Chondrocyte (in vitro differentiated cells): ENCODE measurements at regions not wholly inside any gene's neighbourhood (a gene's known extent, or its start where the extent isn't known, plus 50 kb on each side); places are given as distances from the start of the nearest gene placed in this dataset.

Source experiments
- DNase-seq: peaks from one replicate; pipeline ENCODE4 v3.0.0; 2021; ENCODE audit warnings: mixed read lengths, low spot score
- H3K27ac Mint-ChIP-seq: one replicate; pipeline ENCODE4 v1.8.0; 2021; ENCODE audit warnings: mild to moderate bottlenecking, moderate library complexity, mixed read lengths; ENCODE audit not compliant: unreplicated experiment
- H3K27me3 Mint-ChIP-seq: 2 replicates; pipeline ENCODE4 v1.8.0; 2021; ENCODE audit warnings: low read depth, mixed read lengths
- H3K36me3 Mint-ChIP-seq: 2 replicates; pipeline ENCODE4 v1.8.0; 2021; ENCODE audit warnings: low read depth, mixed read lengths
- H3K4me1 Mint-ChIP-seq: 2 replicates; pipeline ENCODE4 v1.8.0; 2021; ENCODE audit warnings: low read depth, mild to moderate bottlenecking, mixed read lengths
- H3K4me3 Mint-ChIP-seq: one replicate; pipeline ENCODE4 v1.8.0; 2021; ENCODE audit warnings: mild to moderate bottlenecking, moderate library complexity, mixed read lengths; ENCODE audit not compliant: unreplicated experiment
- H3K9me3 Mint-ChIP-seq: 2 replicates; pipeline ENCODE4 v1.8.0; 2021; ENCODE audit warnings: low read depth, mixed read lengths
- TF ChIP-seq, protein P1 (sequence below): fragments of 200-600 bp; sonication (generic); IDR thresholded peaks from 2 replicates; pipeline ENCODE4 v1.5.0; 2021; ENCODE audit warnings: antibody characterized with exemption, mild to moderate bottlenecking, moderate library complexity

DNA sequence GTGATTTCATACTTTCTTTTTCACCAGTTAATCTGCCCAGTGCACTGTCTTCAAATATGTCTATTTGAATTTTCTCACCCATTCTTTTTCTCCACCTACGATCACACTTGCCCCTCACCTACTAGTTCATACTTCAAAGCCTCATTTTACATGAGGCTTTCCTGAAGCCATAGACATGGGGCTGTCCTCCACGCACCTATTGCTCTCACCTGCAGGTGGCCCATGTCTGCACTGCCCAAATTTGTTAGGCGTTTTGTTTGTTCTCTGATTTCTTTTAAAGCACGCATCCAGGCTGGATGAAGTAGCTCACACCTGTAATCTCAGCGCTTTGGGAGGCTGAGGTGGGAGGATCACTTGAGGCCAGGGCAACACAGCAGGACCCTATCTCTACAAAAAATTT, 106.8 kb upstream of the RIPOR2 start:
- H3K27me3 Mint-ChIP-seq, result no peaks in the 10 kb centered on the region
- DNase-seq, result no peak
- H3K4me1 Mint-ChIP-seq, result peaks cover 9% of the 10 kb centered on the region
- H3K4me3 Mint-ChIP-seq, result no peak overlapping the region
- TF ChIP-seq, protein P1, sequence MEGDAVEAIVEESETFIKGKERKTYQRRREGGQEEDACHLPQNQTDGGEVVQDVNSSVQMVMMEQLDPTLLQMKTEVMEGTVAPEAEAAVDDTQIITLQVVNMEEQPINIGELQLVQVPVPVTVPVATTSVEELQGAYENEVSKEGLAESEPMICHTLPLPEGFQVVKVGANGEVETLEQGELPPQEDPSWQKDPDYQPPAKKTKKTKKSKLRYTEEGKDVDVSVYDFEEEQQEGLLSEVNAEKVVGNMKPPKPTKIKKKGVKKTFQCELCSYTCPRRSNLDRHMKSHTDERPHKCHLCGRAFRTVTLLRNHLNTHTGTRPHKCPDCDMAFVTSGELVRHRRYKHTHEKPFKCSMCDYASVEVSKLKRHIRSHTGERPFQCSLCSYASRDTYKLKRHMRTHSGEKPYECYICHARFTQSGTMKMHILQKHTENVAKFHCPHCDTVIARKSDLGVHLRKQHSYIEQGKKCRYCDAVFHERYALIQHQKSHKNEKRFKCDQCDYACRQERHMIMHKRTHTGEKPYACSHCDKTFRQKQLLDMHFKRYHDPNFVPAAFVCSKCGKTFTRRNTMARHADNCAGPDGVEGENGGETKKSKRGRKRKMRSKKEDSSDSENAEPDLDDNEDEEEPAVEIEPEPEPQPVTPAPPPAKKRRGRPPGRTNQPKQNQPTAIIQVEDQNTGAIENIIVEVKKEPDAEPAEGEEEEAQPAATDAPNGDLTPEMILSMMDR, result no peak
- H3K9me3 Mint-ChIP-seq, result no peaks in the 10 kb centered on the region
- H3K27ac Mint-ChIP-seq, result no peak overlapping the region
- H3K36me3 Mint-ChIP-seq, result no peaks in the 10 kb centered on the region

DNA sequence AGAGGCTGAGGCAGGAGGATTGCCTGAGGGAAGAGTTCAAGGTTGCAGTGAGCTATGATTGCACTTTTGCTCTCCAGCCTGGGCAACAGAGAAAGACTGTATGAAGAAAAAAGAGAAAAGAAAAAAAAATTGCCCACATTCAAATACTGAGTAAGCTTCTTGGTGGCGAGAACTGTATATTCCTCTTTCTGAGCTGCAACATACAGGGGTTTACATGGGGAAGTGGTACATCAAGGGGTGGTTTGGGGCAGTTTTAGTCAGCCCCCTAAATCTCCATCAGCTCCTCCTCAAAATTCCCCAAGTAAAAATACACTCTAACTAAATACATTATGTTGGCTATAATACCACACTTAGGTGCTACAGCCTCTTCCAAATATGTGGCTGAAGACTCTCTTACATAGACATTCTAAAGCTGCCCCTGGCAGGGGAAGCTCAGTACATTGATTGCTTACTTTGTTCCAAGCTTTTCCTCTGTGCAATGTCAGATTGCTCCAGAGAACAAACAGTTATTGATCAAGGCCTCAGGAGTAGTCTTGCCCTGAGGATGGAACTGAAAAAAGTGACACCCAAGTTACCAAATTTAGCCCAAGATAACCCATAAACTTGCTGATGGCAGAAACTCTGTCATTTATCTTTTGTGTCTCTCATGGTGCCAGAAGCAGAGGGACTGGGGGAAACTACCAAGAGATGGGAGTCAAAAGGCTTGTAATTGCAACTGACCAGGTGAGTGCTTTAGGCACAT, 107.4 kb upstream of the RIPOR2 start:
- Mint-ChIP-seq H3K27me3 (no peaks in the 10 kb centered on the region), H3K9me3 (no peaks in the 10 kb centered on the region), H3K36me3 (no peaks in the 10 kb centered on the region), H3K4me3 (no peak overlapping the region), H3K27ac (no peak overlapping the region), H3K4me1 (peaks cover 9% of the 10 kb centered on the region)
- TF ChIP-seq, protein P1, result no peak
- DNase-seq, result no peak

- TF ChIP-seq, protein P1, result no peak
- no peak overlapping the region for H3K27ac Mint-ChIP-seq
- no peak for DNase-seq
- H3K9me3 Mint-ChIP-seq, result no peaks in the 10 kb centered on the region
- H3K27me3 Mint-ChIP-seq, result no peaks in the 10 kb centered on the region
- H3K4me3 Mint-ChIP-seq, result no peak overlapping the region
- H3K36me3 Mint-ChIP-seq, result no peaks in the 10 kb centered on the region
- peaks cover 9% of the 10 kb centered on the region for H3K4me1 Mint-ChIP-seq
Measured at GRCh38 chr6:25043892-25044291, 108.1 kb upstream of the RIPOR2 start.

DNA sequence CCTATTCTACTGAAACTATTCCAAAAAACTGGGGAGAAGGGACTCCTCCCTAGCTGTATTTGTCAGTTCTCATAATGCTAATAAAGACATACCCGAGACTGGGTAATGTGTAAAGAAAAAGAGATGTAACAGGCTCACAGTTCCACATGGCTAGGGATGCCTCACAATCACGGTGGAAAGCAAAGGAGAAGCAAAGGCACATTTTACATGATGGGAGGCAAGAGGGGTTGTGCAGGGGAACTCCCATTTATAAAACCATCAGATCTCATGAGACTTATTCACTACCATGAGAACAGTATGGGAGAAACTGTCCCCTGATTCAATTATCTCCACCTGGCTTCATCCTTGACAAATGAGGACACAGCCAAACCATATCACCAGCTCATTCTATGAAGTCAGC, 111.2 kb upstream of the RIPOR2 start:
- Mint-ChIP-seq H3K27ac (no peak overlapping the region), H3K4me3 (no peak overlapping the region)

GRCh38 chr6:25050356-25050755, 114.6 kb upstream of the RIPOR2 start:
- no peak overlapping the region for H3K27ac Mint-ChIP-seq
- no peaks in the 10 kb centered on the region for H3K27me3 Mint-ChIP-seq
- no peak overlapping the region for H3K4me3 Mint-ChIP-seq
- H3K36me3 Mint-ChIP-seq, result no peaks in the 10 kb centered on the region
- H3K9me3 Mint-ChIP-seq, result no peaks in the 10 kb centered on the region
- DNase-seq, result no peak
- peaks cover 21% of the 10 kb centered on the region for H3K4me1 Mint-ChIP-seq
- TF ChIP-seq, protein P1, result no peak

More for the DNA sequence above, 111.2 kb upstream of the RIPOR2 start:
- Mint-ChIP-seq H3K36me3 (no peaks in the 10 kb centered on the region), H3K27me3 (no peaks in the 10 kb centered on the region), H3K4me1 (peaks cover 6% of the 10 kb centered on the region), H3K9me3 (no peaks in the 10 kb centered on the region)
- DNase-seq, result no peak
- TF ChIP-seq, protein P1, result no peak
